ENCODE measurements at regions not wholly inside any gene's neighbourhood (a gene's known extent, or its start where the extent isn't known, plus 50 kb on each side); places are given as distances from the start of the nearest gene placed in this dataset.

- H3K4me3 ChIP-seq (ENCODE audit: control insufficient read depth, low read depth, low read length) = no peak overlapping the region
- no peak for TF ChIP-seq CTCF (IDR thresholded peaks at IDR 0.05; ENCODE audit: control insufficient read depth, insufficient read depth, low read depth, low read length, missing control alignments)
These were observed 294.7 kb downstream of the ARL4A start for GRCh38 chr7:12982178-12982577.

GRCh38 chr7:12984117-12984516, 296.7 kb downstream of the ARL4A start:
- H3K4me3 ChIP-seq (ENCODE audit: control insufficient read depth, low read depth, low read length) = no peak overlapping the region
- no peak for DNase-seq (ENCODE audit: low read depth)
- no peak for TF ChIP-seq CTCF (IDR thresholded peaks at IDR 0.05; ENCODE audit: control insufficient read depth, insufficient read depth, low read depth, low read length, missing control alignments)

More at GRCh38 chr7:12982178-12982577, 294.7 kb downstream of the ARL4A start:
- no peak for DNase-seq (ENCODE audit: low read depth)

GRCh38 chr7:12985228-12985627, 297.8 kb downstream of the ARL4A start:
- TF ChIP-seq CTCF (IDR thresholded peaks at IDR 0.05; ENCODE audit: control insufficient read depth, insufficient read depth, low read depth, low read length, missing control alignments) = no peak
- H3K4me3 ChIP-seq (ENCODE audit: control insufficient read depth, low read depth, low read length) = no peak overlapping the region
- DNase-seq (ENCODE audit: low read depth) = no peak

- no peak for TF ChIP-seq CTCF (IDR thresholded peaks at IDR 0.05; ENCODE audit: control insufficient read depth, insufficient read depth, low read depth, low read length, missing control alignments)
- DNase-seq (ENCODE audit: low read depth) = no peak
- H3K4me3 ChIP-seq (ENCODE audit: control insufficient read depth, low read depth, low read length) = no peak overlapping the region
These were observed 298.3 kb downstream of the ARL4A start for GRCh38 chr7:12985752-12986151.

GRCh38 chr7:12987238-12987637, 299.8 kb downstream of the ARL4A start:
- TF ChIP-seq CTCF (IDR thresholded peaks at IDR 0.05; ENCODE audit: control insufficient read depth, insufficient read depth, low read depth, low read length, missing control alignments) = no peak
- no peak overlapping the region for H3K4me3 ChIP-seq (ENCODE audit: control insufficient read depth, low read depth, low read length)
- DNase-seq (ENCODE audit: low read depth) = no peak

- no peak for TF ChIP-seq CTCF (IDR thresholded peaks at IDR 0.05; ENCODE audit: control insufficient read depth, insufficient read depth, low read depth, low read length, missing control alignments)
- no peak overlapping the region for H3K4me3 ChIP-seq (ENCODE audit: control insufficient read depth, low read depth, low read length)
- DNase-seq (ENCODE audit: low read depth) = no peak
These were observed 303.0 kb downstream of the ARL4A start for GRCh38 chr7:12990440-12990839.

- no peak for TF ChIP-seq CTCF (IDR thresholded peaks at IDR 0.05; ENCODE audit: control insufficient read depth, insufficient read depth, low read depth, low read length, missing control alignments)
- no peak for DNase-seq (ENCODE audit: low read depth)
- H3K4me3 ChIP-seq (ENCODE audit: control insufficient read depth, low read depth, low read length) = no peak overlapping the region
These were observed 305.6 kb downstream of the ARL4A start for GRCh38 chr7:12993025-12993424.

Data from AG09309 (cell line).